ENCODE measurements at regions not wholly inside any gene's neighbourhood (a gene's known extent, or its start where the extent isn't known, plus 50 kb on each side); places are given as distances from the start of the nearest gene placed in this dataset.
"Not testable (repeated sequence)": the region's sequence is repeated elsewhere in the genome, so short reads cannot be mapped to it uniquely, and the experiment has no call there.

- not testable (repeated sequence) for TF ChIP-seq CTCF, POLR2A (IDR thresholded peaks at IDR 0.05)
Observed at GRCh38 chr7:1357260-1357600, 102.0 kb downstream of the MICALL2 start.

Measured in right lobe of liver (tissue), 4 donors.